ENCODE measurements at regions not wholly inside any gene's neighbourhood (a gene's known extent, or its start where the extent isn't known, plus 50 kb on each side); places are given as distances from the start of the nearest gene placed in this dataset.
"Not testable (repeated sequence)": the region's sequence is repeated elsewhere in the genome, so short reads cannot be mapped to it uniquely, and the experiment has no call there.

GRCh38 chr1:29801561-29801973, 565.2 kb downstream of the PTPRU start:
- no peak for DNase-seq
- intact Hi-C loops (cut with DNase I) = no loop called here
- WGBS, 2 donors = 24 to 29% methylated on average over 8 of the region's 8 CpGs
- TF ChIP-seq CTCF (IDR thresholded peaks at IDR 0.05) = no peak
- Histone ChIP-seq H3K27me3 (peaks cover 5% of the 10 kb centered on the region), H3K4me1 (peaks cover 5 to 14% of the 10 kb centered on the region in 2 donors), H3K9me3 (no peaks in the 10 kb centered on the region), H3K27ac (no peak overlapping the region), H3K4me3 (replicated peaks in 1 of 3) (no peak overlapping the region), H3K36me3 (no peaks in the 10 kb centered on the region)

- DNase-seq = no peak
- Histone ChIP-seq H3K36me3 (no peaks in the 10 kb centered on the region), H3K4me3 (replicated peaks in 1 of 3) (no peak overlapping the region), H3K27me3 (peaks cover 5% of the 10 kb centered on the region), H3K27ac (no peak overlapping the region), H3K4me1 (peaks cover 5 to 14% of the 10 kb centered on the region in 2 donors), H3K9me3 (no peaks in the 10 kb centered on the region)
- intact Hi-C loops (cut with DNase I) = no loop called here
- TF ChIP-seq CTCF (IDR thresholded peaks at IDR 0.05) = no peak
- WGBS, 2 donors = 86 to 87% methylated on average over 4 of the region's 4 CpGs
These were observed 564.7 kb downstream of the PTPRU start for GRCh38 chr1:29801003-29801402.

- no peak overlapping the region for H3K4me3 ChIP-seq (replicated peaks in 1 of 3)
- intact Hi-C loops (cut with DNase I) = no loop called here
- TF ChIP-seq POLR2A (IDR thresholded peaks at IDR 0.05) = no peak
- no peak for TF ChIP-seq CTCF (IDR thresholded peaks at IDR 0.05)
- H3K36me3 ChIP-seq = no peaks in the 10 kb centered on the region
- no peak for DNase-seq
- H3K27ac ChIP-seq = no peak overlapping the region
- H3K4me1 ChIP-seq = peaks cover 5 to 10% of the 10 kb centered on the region in 2 donors
- H3K9me3 ChIP-seq = no peaks in the 10 kb centered on the region
- WGBS, 2 donors = 79 to 98% methylated on average over 5 of the region's 6 CpGs
- peaks cover 5% of the 10 kb centered on the region for H3K27me3 ChIP-seq
These were observed 564.2 kb downstream of the PTPRU start for GRCh38 chr1:29800522-29800956.

- H3K9me3 ChIP-seq = no peaks in the 10 kb centered on the region
- intact Hi-C loops (cut with DNase I) = no loop called here
- DNase-seq = no peak
- WGBS, 2 donors = 77 to 85% methylated on average over 3 to 4 of the region's 5 CpGs
- peaks cover 5% of the 10 kb centered on the region for H3K27me3 ChIP-seq
- no peak for TF ChIP-seq CTCF (IDR thresholded peaks at IDR 0.05)
- TF ChIP-seq POLR2A (IDR thresholded peaks at IDR 0.05) = no peak
- H3K4me3 ChIP-seq (replicated peaks in 1 of 3) = no peak overlapping the region
- no peak overlapping the region for H3K27ac ChIP-seq
- no peaks in the 10 kb centered on the region for H3K36me3 ChIP-seq
- peaks cover 2 to 6% of the 10 kb centered on the region in 2 donors for H3K4me1 ChIP-seq
These were observed 563.8 kb downstream of the PTPRU start for GRCh38 chr1:29800120-29800519.

GRCh38 chr1:29798699-29799566, 562.6 kb downstream of the PTPRU start:
- Histone ChIP-seq H3K27me3 (peaks cover 5% of the 10 kb centered on the region), H3K27ac (no peak overlapping the region), H3K4me1 (no peaks in the 10 kb centered on the region), H3K36me3 (no peaks in the 10 kb centered on the region), H3K4me3 (replicated peaks in 1 of 3) (no peak overlapping the region), H3K9me3 (no peaks in the 10 kb centered on the region)
- TF ChIP-seq POLR2A (IDR thresholded peaks at IDR 0.05) (no peak), CTCF (IDR thresholded peaks at IDR 0.05) (no peak)
- DNase-seq = no peak
- intact Hi-C loops (cut with DNase I) = loop anchor here (10.0 kb wide), 1 partner anchor 286 kb away; no protein-coding TSS in a partner anchor
- 75 to 89% methylated on average over 13 of the region's 13 CpGs for WGBS, 2 donors

GRCh38 chr1:29797125-29797524, 560.8 kb downstream of the PTPRU start:
- H3K9me3 ChIP-seq; H3K4me3 ChIP-seq (replicated peaks in 1 of 3); DNase-seq; H3K27ac ChIP-seq; H3K4me1 ChIP-seq; H3K27me3 ChIP-seq; H3K36me3 ChIP-seq: not testable (repeated sequence)
- 95 to 97% methylated on average over 1 of the region's 1 CpG for WGBS, 2 donors
- intact Hi-C loops (cut with DNase I) = loop anchor here (10.0 kb wide), 1 partner anchor 288 kb away; no protein-coding TSS in a partner anchor

- not testable (repeated sequence) for DNase-seq; H3K27ac ChIP-seq; H3K4me3 ChIP-seq (replicated peaks in 1 of 3); H3K9me3 ChIP-seq; H3K36me3 ChIP-seq; H3K4me1 ChIP-seq; H3K27me3 ChIP-seq
- intact Hi-C loops (cut with DNase I) = loop anchor here (10.0 kb wide), 1 partner anchor 289 kb away; no protein-coding TSS in a partner anchor
- 84 to 92% methylated on average over 2 of the region's 2 CpGs for WGBS, 2 donors
These were observed 559.6 kb downstream of the PTPRU start for GRCh38 chr1:29795965-29796364.

Data from thyroid gland (tissue), 4 donors.